H1 (cell line): ENCODE measurements at regions not wholly inside any gene's neighbourhood (a gene's known extent, or its start where the extent isn't known, plus 50 kb on each side); places are given as distances from the start of the nearest gene placed in this dataset.

Experiments used
- CTCF ChIA-PET: fragments of 300-600 bp; sonication (Branson Sonifier 250); formaldehyde crosslinking; loops from one replicate; lab custom pipeline; 2021; ENCODE audit not compliant: partially characterized antibody; lab: Charles Lee
- POLR2A ChIA-PET: fragments of 300-600 bp; sonication (Branson Sonifier 250); formaldehyde crosslinking; loops from one replicate; lab custom pipeline; 2021; ENCODE audit warnings: inconsistent platforms; ENCODE audit not compliant: partially characterized antibody; lab: Charles Lee
- DNase-seq, 2 experiments: peaks; one replicate each; pipeline versions ENCODE4 v3.0.0 to v3.0.0-alpha.2; 2010 to 2022; ENCODE audit warnings: low spot score in 2 of 2, low read depth in 1 of 2, mixed read lengths in 1 of 2
- FAIRE-seq: peaks from 2 replicates; lab custom pipeline; 2011; peaks lifted over from hg19 to GRCh38; lab: Jason Lieb, UNC
- H2AFZ ChIP-seq: 2 replicates; pipeline ENCODE4 v1.8.1; 2012; ENCODE audit warnings: low read length, inconsistent platforms
- H2AK5ac ChIP-seq: 2 replicates; pipeline ENCODE4 v1.6.1; 2013; ENCODE audit warnings: low read depth, low read length
- H2BK120ac ChIP-seq: replicated peaks from 2 replicates; pipeline ENCODE3; 2013; ENCODE audit warnings: low read depth, low read length, inconsistent platforms
- H2BK12ac ChIP-seq: 2 replicates; pipeline ENCODE4 v1.6.1; 2013; ENCODE audit warnings: low read depth, low read length
- H2BK15ac ChIP-seq: 2 replicates; pipeline ENCODE4 v1.6.1; 2013; ENCODE audit warnings: low read length
- H2BK20ac ChIP-seq: 2 replicates; pipeline ENCODE4 v1.6.1; 2013; ENCODE audit warnings: low read length
- H2BK5ac ChIP-seq: 2 replicates; pipeline ENCODE4 v1.6.1; 2013; ENCODE audit warnings: low read depth, low read length
- H3K14ac ChIP-seq: 2 replicates; pipeline ENCODE4 v1.6.1; 2013; ENCODE audit warnings: inconsistent platforms; ENCODE audit not compliant: insufficient read length
- H3K18ac ChIP-seq: 2 replicates; pipeline ENCODE4 v1.6.1; 2013; ENCODE audit warnings: low read length; ENCODE audit errors: extremely low read depth
- H3K23ac ChIP-seq: 2 replicates; pipeline ENCODE4 v1.6.1; 2013; ENCODE audit warnings: inconsistent platforms; ENCODE audit not compliant: insufficient read length
- H3K23me2 ChIP-seq: 2 replicates; pipeline ENCODE4 v1.6.1; 2013; ENCODE audit warnings: low read depth, low read length
- H3K27ac ChIP-seq: 2 replicates; pipeline ENCODE4 v1.6.1; 2011; ENCODE audit warnings: low read depth, low read length, inconsistent platforms
- H3K27me3 ChIP-seq, 4 experiments: replicated peaks in 1 of 4; 1 replicate in 1 of 4; 2 replicates in 3 of 4; pipeline versions ENCODE4 v1.6.1 to v1.8.1; 2011 to 2013; ENCODE audit warnings: low read length in 3 of 4, mild to moderate bottlenecking in 3 of 4, inconsistent platforms in 2 of 4, mixed read lengths in 2 of 4, moderate library complexity in 1 of 4; ENCODE audit not compliant: control insufficient read depth in 3 of 4, insufficient read depth in 3 of 4; ENCODE audit errors: extremely low read depth in 1 of 4
- H3K36me3 ChIP-seq, 4 experiments: 2 replicates each; pipeline versions ENCODE4 v1.6.1 to v1.8.1; 2011 to 2013; ENCODE audit warnings: mild to moderate bottlenecking in 4 of 4, low read length in 3 of 4, moderate library complexity in 2 of 4, control low read depth in 1 of 4, inconsistent platforms in 1 of 4; ENCODE audit not compliant: insufficient read depth in 4 of 4, control insufficient read depth in 2 of 4
- H3K4ac ChIP-seq: replicated peaks from 2 replicates; pipeline ENCODE3; 2013; ENCODE audit warnings: low read length, low read depth, mixed read lengths, inconsistent platforms; ENCODE audit not compliant: insufficient read length
- H3K4me1 ChIP-seq, 4 experiments: replicated peaks in 1 of 4; 1 replicate in 1 of 4; 2 replicates in 3 of 4; pipeline versions ENCODE4 v1.6.1 to v1.8.1; 2011 to 2013; ENCODE audit warnings: low read length in 3 of 4, inconsistent platforms in 2 of 4, mixed read lengths in 1 of 4; ENCODE audit not compliant: insufficient read depth in 4 of 4, control insufficient read depth in 3 of 4
- H3K4me2 ChIP-seq, 2 experiments: 2 replicates each; pipeline versions ENCODE4 v1.6.1 to v1.8.1; 2011 to 2013; ENCODE audit warnings: low read depth in 2 of 2, low read length in 2 of 2, control low read depth in 1 of 2, inconsistent platforms in 1 of 2, mild to moderate bottlenecking in 1 of 2; ENCODE audit not compliant: insufficient read depth in 1 of 2
- H3K4me3 ChIP-seq, 4 experiments: fragments of 200-600, 300-600 bp in 1 of 4; sonication (generic), shearing (Covaris generic), sonication (Bioruptor Twin) in 1 of 4; 2 replicates each; pipeline versions ENCODE4 v1.5.1 to v1.8.1; 2011 to 2016; ENCODE audit warnings: low read length in 4 of 4, low read depth in 3 of 4, control low read depth in 2 of 4, inconsistent platforms in 2 of 4, mild to moderate bottlenecking in 2 of 4, mixed read lengths in 1 of 4, moderate library complexity in 1 of 4; ENCODE audit not compliant: insufficient read depth in 2 of 4; ENCODE audit errors: extremely low read depth in 1 of 4
- H3K56ac ChIP-seq: replicated peaks from 2 replicates; pipeline ENCODE3; 2013; ENCODE audit warnings: low read depth, mild to moderate bottlenecking, mixed read lengths, low read length, inconsistent platforms; ENCODE audit not compliant: insufficient read length
- H3K79me1 ChIP-seq: 2 replicates; pipeline ENCODE4 v1.6.1; 2013; ENCODE audit warnings: low read depth, low read length, control low read depth
- H3K79me2 ChIP-seq, 2 experiments: 2 replicates each; pipeline versions ENCODE4 v1.6.1 to v1.8.1; 2012 to 2013; ENCODE audit warnings: low read length in 2 of 2, mild to moderate bottlenecking in 2 of 2, inconsistent platforms in 1 of 2; ENCODE audit not compliant: insufficient read depth in 2 of 2, control insufficient read depth in 1 of 2
- H3K9ac ChIP-seq, 4 experiments: replicated peaks in 1 of 4; 1 replicate in 1 of 4; 2 replicates in 3 of 4; pipeline versions ENCODE4 v1.6.1 to v1.8.1; 2011 to 2013; ENCODE audit warnings: low read depth in 3 of 4, low read length in 3 of 4, control low read depth in 2 of 4, mild to moderate bottlenecking in 2 of 4, moderate library complexity in 2 of 4, inconsistent platforms in 1 of 4; ENCODE audit errors: extremely low read depth in 1 of 4
- H3K9me3 ChIP-seq, 2 experiments: 2 replicates each; pipeline versions ENCODE4 v1.6.1 to v1.8.1; 2012 to 2013; ENCODE audit warnings: mild to moderate bottlenecking in 2 of 2, moderate library complexity in 2 of 2, control low read depth in 1 of 2, inconsistent platforms in 1 of 2, low read depth in 1 of 2, low read length in 1 of 2, mixed read lengths in 1 of 2; ENCODE audit not compliant: insufficient read depth in 2 of 2
- H4K20me1 ChIP-seq, 2 experiments: replicated peaks in 1 of 2; 2 replicates each; pipeline versions ENCODE3 to v1.8.1; 2011 to 2013; ENCODE audit warnings: inconsistent platforms in 2 of 2, low read length in 2 of 2, mild to moderate bottlenecking in 1 of 2; ENCODE audit not compliant: insufficient read depth in 2 of 2, control insufficient read depth in 1 of 2
- H4K5ac ChIP-seq: 2 replicates; pipeline ENCODE4 v1.6.1; 2013; ENCODE audit warnings: low read length, low read depth, mixed read lengths, inconsistent platforms; ENCODE audit not compliant: insufficient read length
- H4K8ac ChIP-seq: 2 replicates; pipeline ENCODE4 v1.8.0; 2013; ENCODE audit warnings: mild to moderate bottlenecking, moderate library complexity, low read length, inconsistent platforms; ENCODE audit not compliant: insufficient read depth; ENCODE audit errors: extremely low read depth
- H4K91ac ChIP-seq: replicated peaks from 2 replicates; pipeline ENCODE3; 2013; ENCODE audit warnings: low read length, mixed read lengths, inconsistent platforms; ENCODE audit not compliant: insufficient read length
- CBX8 ChIP-seq: fragments of 300-800, 300-1000 bp; sonication (generic); IDR thresholded peaks from 2 replicates; pipeline ENCODE4 v1.7.1; 2016; ENCODE audit warnings: low read depth, low read length, borderline replicate concordance
- NANOG ChIP-seq: IDR thresholded peaks from 2 replicates; pipeline ENCODE4 v1.6.1; 2011; ENCODE audit warnings: low read length, low read depth, mild to moderate bottlenecking, inconsistent platforms; ENCODE audit not compliant: insufficient read depth, poor library complexity, severe bottlenecking
- WGBS, 2 experiments: shearing (Covaris generic) in 1 of 2; methylation state at CpG; one replicate each; pipeline versions ENCODE4 v1.1.6 to v1.1.7; 2013 to 2015; ENCODE audit warnings: low lambda C conversion rate in 2 of 2, mixed read lengths in 2 of 2, inconsistent platforms in 1 of 2, low coverage in 1 of 2, missing lambda C conversion rate in 1 of 2; ENCODE audit not compliant: insufficient replicate concordance in 2 of 2, insufficient coverage in 1 of 2, insufficient read length in 1 of 2; ENCODE audit errors: extremely low coverage in 1 of 2, missing lambda C conversion rate in 1 of 2; 5-methylcytosine and 5-hydroxymethylcytosine counted together

DNA sequence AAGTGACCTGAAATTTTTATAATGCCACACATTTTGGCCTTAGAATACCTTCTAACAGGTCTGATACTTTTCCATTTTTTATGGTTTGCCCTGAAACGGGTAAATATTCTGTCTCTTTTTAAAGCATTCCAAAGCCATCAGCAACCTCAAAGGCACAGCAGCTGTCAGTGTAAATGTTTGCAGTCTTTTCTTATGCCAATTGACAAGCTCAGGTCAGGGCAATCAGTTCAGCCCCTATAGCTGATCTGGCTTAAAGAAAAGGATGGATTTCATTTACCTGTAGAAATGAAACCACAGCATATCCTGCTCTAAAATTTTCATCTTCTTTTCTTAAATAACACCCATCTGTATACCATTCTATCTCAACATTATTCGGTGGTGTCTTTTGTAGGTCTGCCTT is 453.6 kb downstream of the KDM5D start:
- H2BK12ac ChIP-seq, result no peak overlapping the region

More for the DNA sequence above, 453.6 kb downstream of the KDM5D start:
- Histone ChIP-seq H3K79me1 (no peaks in the 10 kb centered on the region), H3K9me3 (no peaks in the 10 kb centered on the region), H3K23ac (no peak overlapping the region), H4K5ac (no peak overlapping the region), H3K4me2 (peak overlapping the region in 1 of 2 experiments; percentile 13; a peak in 1 of 4 replicates), H3K4ac (no peak overlapping the region), H3K79me2 (no peaks in the 10 kb centered on the region), H3K56ac (no peak overlapping the region), H2AK5ac (no peak overlapping the region), H4K91ac (no peak overlapping the region), H2BK5ac (no peak overlapping the region), H2BK120ac (no peak overlapping the region), H2BK15ac (no peak overlapping the region), H3K4me1 (peaks cover 0 to 2% (median 0%) of the 10 kb centered on the region in 4 experiments; a peak in 1 of 7 replicates), H3K9ac (no peak overlapping the region), H3K23me2 (no peaks in the 10 kb centered on the region), H2BK20ac (no peak overlapping the region), H3K36me3 (no peaks in the 10 kb centered on the region), H3K18ac (no peak overlapping the region), H2AFZ (no peak overlapping the region), H3K14ac (no peak overlapping the region), H3K4me3 (no peak overlapping the region), H4K8ac (no peak overlapping the region), H3K27me3 (no peaks in the 10 kb centered on the region), H4K20me1 (no peaks in the 10 kb centered on the region), H3K27ac (no peak overlapping the region)
- 3% methylated on average over 2 of the region's 2 CpGs; no CpG with 5 or more reads in 1 of the 2 experiments for WGBS, 2 experiments
- FAIRE-seq (peak; percentile 91), DNase-seq (no peak)
- ChIA-PET CTCF (no interaction called here), POLR2A (no interaction called here)
- TF ChIP-seq NANOG, result peak; percentile 39
- TF ChIP-seq CBX8, result no peak
